ENCODE measurements at regions not wholly inside any gene's neighbourhood (a gene's known extent, or its start where the extent isn't known, plus 50 kb on each side); places are given as distances from the start of the nearest gene placed in this dataset.

DNA sequence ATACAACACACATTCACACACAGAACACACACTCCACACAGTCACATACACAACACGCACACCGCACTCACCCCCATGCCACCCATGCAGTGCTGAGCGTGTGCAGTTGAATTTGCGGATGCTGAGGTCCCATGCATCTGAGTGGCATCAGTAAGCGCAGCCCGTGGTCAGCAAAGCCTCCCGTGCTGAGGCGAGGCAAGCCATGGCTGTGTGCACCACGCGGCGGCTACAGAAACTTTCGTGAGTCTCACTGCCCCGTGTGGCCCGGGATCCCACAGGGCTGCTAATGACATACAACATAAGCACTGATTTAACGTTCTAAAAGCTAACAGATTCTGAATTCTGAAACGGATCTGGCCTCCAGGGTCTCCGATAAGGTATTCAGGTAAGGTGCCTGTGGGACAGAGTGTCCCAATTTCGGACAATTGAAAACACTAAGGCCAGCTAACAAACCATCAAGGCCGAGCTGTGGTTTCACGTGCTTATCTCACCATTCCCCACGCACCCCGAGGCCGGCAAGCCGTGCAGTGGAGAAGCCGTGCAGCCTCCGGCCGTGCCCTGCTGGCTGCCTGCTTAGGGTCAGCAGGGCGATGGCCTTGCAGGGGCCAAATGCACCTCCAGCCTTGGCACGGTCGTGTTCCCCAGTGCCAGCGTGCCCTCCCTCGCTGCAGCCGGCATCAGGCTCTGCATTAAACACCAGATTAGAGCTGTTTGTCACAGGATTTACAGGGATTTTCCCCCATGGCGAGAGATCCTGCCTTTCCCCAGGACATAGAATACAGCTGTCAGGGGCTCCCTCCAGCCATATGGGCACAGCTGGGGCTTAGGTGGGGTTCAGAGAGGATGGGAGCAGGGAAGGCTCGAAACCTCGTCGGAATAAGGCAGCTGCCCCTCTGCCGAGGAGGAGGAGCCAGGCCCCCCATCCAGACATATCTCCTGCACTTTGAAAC, 191.7 kb downstream of the C16orf95 start:
- TF ChIP-seq ZNF596 (tag by site-specific recombination; IDR thresholded peaks at IDR 0.05) (no peak), ZNF341 (tag by site-specific recombination; IDR thresholded peaks at IDR 0.05; ENCODE audit: low read depth) (no peak), YY1 (tag by site-specific recombination; IDR thresholded peaks at IDR 0.05) (no peak), ZNF24 (tag by site-specific recombination; IDR thresholded peaks at IDR 0.05) (no peak), BCL11A (tag by site-specific recombination; IDR thresholded peaks at IDR 0.05; ENCODE audit: low read depth) (no peak)
- TF ChIP-seq, protein P1, sequence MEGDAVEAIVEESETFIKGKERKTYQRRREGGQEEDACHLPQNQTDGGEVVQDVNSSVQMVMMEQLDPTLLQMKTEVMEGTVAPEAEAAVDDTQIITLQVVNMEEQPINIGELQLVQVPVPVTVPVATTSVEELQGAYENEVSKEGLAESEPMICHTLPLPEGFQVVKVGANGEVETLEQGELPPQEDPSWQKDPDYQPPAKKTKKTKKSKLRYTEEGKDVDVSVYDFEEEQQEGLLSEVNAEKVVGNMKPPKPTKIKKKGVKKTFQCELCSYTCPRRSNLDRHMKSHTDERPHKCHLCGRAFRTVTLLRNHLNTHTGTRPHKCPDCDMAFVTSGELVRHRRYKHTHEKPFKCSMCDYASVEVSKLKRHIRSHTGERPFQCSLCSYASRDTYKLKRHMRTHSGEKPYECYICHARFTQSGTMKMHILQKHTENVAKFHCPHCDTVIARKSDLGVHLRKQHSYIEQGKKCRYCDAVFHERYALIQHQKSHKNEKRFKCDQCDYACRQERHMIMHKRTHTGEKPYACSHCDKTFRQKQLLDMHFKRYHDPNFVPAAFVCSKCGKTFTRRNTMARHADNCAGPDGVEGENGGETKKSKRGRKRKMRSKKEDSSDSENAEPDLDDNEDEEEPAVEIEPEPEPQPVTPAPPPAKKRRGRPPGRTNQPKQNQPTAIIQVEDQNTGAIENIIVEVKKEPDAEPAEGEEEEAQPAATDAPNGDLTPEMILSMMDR (tag by site-specific recombination; IDR thresholded peaks at IDR 0.05), result no peak
